IMR-90 (cell line): ENCODE measurements at regions not wholly inside any gene's neighbourhood (a gene's known extent, or its start where the extent isn't known, plus 50 kb on each side); places are given as distances from the start of the nearest gene placed in this dataset.

Experiments used
- ATAC-seq: fragments of 200-7000 bp; cut with Tn5 transposase; 2 replicates; pipeline ENCODE4 v1.9.1; 2020; ENCODE audit warnings: low read depth, mild to moderate bottlenecking, moderate library complexity
- BruUV-seq: library from RNA; stranded (reverse); fragments of 400-500 nt; replicated peaks from 2 replicates; lab custom pipeline; 2021; lab: Mats Ljungman, UMichigan
- CTCF ChIA-PET: fragments of 300-600 bp; formaldehyde crosslinking; extraction: SDS; loops from one replicate; lab custom pipeline; 2021; ENCODE audit warnings: antibody characterized with exemption; lab: Yijun Ruan, JAX
- POLR2A ChIA-PET: fragments of 300-600 bp; sonication (Branson Sonifier 250); formaldehyde crosslinking; loops from one replicate; lab custom pipeline; 2022; ENCODE audit warnings: antibody characterized with exemption; ENCODE audit not compliant: unreplicated experiment; lab: Charles Lee
- DNase-seq: peaks from one replicate; pipeline ENCODE4 v3.0.0; 2013
- H2AFZ ChIP-seq: replicated peaks from 2 replicates; pipeline ENCODE3; 2013; ENCODE audit warnings: low read length, mild to moderate bottlenecking; ENCODE audit not compliant: poor library complexity
- H2AK5ac ChIP-seq: 2 replicates; pipeline ENCODE4 v1.6.1; 2013; ENCODE audit warnings: low read depth, low read length, inconsistent platforms
- H2AK9ac ChIP-seq: replicated peaks from 2 replicates; pipeline ENCODE3; 2013; ENCODE audit warnings: mild to moderate bottlenecking, low read depth, low read length, moderate library complexity; ENCODE audit not compliant: poor library complexity
- H2BK120ac ChIP-seq: 2 replicates; pipeline ENCODE4 v1.6.1; 2013; ENCODE audit warnings: low read depth, low read length, inconsistent platforms
- H2BK15ac ChIP-seq: 3 replicates; pipeline ENCODE4 v1.6.1; 2013; ENCODE audit warnings: low read depth, low read length, inconsistent platforms
- H2BK20ac ChIP-seq: 2 replicates; pipeline ENCODE4 v1.6.1; 2013; ENCODE audit warnings: low read depth, mild to moderate bottlenecking, inconsistent platforms, low read length, moderate library complexity
- H2BK5ac ChIP-seq: 2 replicates; pipeline ENCODE4 v1.6.1; 2013; ENCODE audit warnings: mild to moderate bottlenecking, low read depth, low read length, inconsistent platforms; ENCODE audit not compliant: poor library complexity, severe bottlenecking
- H3K14ac ChIP-seq: replicated peaks from 2 replicates; pipeline ENCODE4 v1.6.1; 2013; ENCODE audit warnings: low read depth, low read length, inconsistent platforms
- H3K18ac ChIP-seq: 2 replicates; pipeline ENCODE4 v1.6.1; 2013; ENCODE audit warnings: low read depth, low read length, control low read depth
- H3K23ac ChIP-seq: 2 replicates; pipeline ENCODE4 v1.6.1; 2013; ENCODE audit warnings: low read depth, low read length, inconsistent platforms
- H3K27ac ChIP-seq: 2 replicates; pipeline ENCODE4 v1.5.1; 2013; ENCODE audit warnings: mild to moderate bottlenecking, control low read depth, low read length; ENCODE audit not compliant: insufficient read depth
- H3K27me3 ChIP-seq: 2 replicates; pipeline ENCODE4 v1.6.1; 2013; ENCODE audit warnings: low read length; ENCODE audit not compliant: control insufficient read depth, insufficient read depth
- H3K36me3 ChIP-seq: 2 replicates; pipeline ENCODE4 v1.6.1; 2013; ENCODE audit warnings: low read length, mixed read lengths; ENCODE audit not compliant: control insufficient read depth, insufficient read depth
- H3K4ac ChIP-seq: 2 replicates; pipeline ENCODE4 v1.6.1; 2013; ENCODE audit warnings: low read depth, low read length, inconsistent platforms
- H3K4me1 ChIP-seq: 2 replicates; pipeline ENCODE4 v1.6.1; 2013; ENCODE audit warnings: low read length, mixed read lengths; ENCODE audit not compliant: control insufficient read depth, insufficient read depth
- H3K4me2 ChIP-seq: 2 replicates; pipeline ENCODE4 v1.6.1; 2013; ENCODE audit warnings: low read depth, mild to moderate bottlenecking, control low read depth, low read length, moderate library complexity
- H3K4me3 ChIP-seq: 2 replicates; pipeline ENCODE4 v1.5.1; 2013; ENCODE audit warnings: low read depth, mild to moderate bottlenecking, control low read depth, low read length, moderate library complexity; ENCODE audit not compliant: insufficient read depth
- H3K56ac ChIP-seq: 2 replicates; pipeline ENCODE4 v1.6.1; 2013; ENCODE audit warnings: low read length, inconsistent platforms; ENCODE audit not compliant: insufficient read depth; ENCODE audit errors: extremely low read depth
- H3K79me1 ChIP-seq, 2 experiments: 2 replicates each; pipeline ENCODE4 v1.6.1; 2013; ENCODE audit warnings: low read length in 2 of 2, inconsistent platforms in 1 of 2, low read depth in 1 of 2
- H3K9ac ChIP-seq: 2 replicates; pipeline ENCODE4 v1.6.1; 2013; ENCODE audit warnings: low read depth, low read length, control low read depth
- H3K9me1 ChIP-seq: 2 replicates; pipeline ENCODE4 v1.6.1; 2013; ENCODE audit warnings: low read length, inconsistent platforms; ENCODE audit not compliant: insufficient read depth
- H3K9me3 ChIP-seq: 2 replicates; pipeline ENCODE4 v1.6.1; 2013; ENCODE audit warnings: low read length; ENCODE audit not compliant: control insufficient read depth, insufficient read depth
- H4K20me1 ChIP-seq: 2 replicates; pipeline ENCODE4 v1.6.1; 2013; ENCODE audit warnings: low read length, inconsistent platforms; ENCODE audit not compliant: insufficient read depth
- H4K5ac ChIP-seq: 2 replicates; pipeline ENCODE4 v1.6.1; 2013; ENCODE audit warnings: mild to moderate bottlenecking, low read depth, low read length, control low read depth
- H4K8ac ChIP-seq, 2 experiments: 2 replicates each; pipeline ENCODE4 v1.6.1; 2013; ENCODE audit warnings: low read depth in 2 of 2, low read length in 2 of 2, control low read depth in 1 of 2, inconsistent platforms in 1 of 2
- H4K91ac ChIP-seq: 2 replicates; pipeline ENCODE4 v1.6.1; 2013; ENCODE audit warnings: low read depth, low read length, inconsistent platforms; ENCODE audit not compliant: insufficient read depth
- CEBPB ChIP-seq: IDR thresholded peaks from 2 replicates; pipeline ENCODE4 v1.6.1; 2012; ENCODE audit warnings: low read depth, low read length, improper control_type of control experiment
- CHD1 ChIP-seq: IDR thresholded peaks from 2 replicates; pipeline ENCODE4 v1.6.1; 2012; ENCODE audit warnings: low read depth, low read length, improper control_type of control experiment
- ELK1 ChIP-seq: fragments of 150-350 bp; IDR thresholded peaks from 2 replicates; pipeline ENCODE4 v1.6.1; 2016; ENCODE audit warnings: low read depth, mild to moderate bottlenecking, low read length, moderate library complexity, borderline replicate concordance
- FOS ChIP-seq: fragments of 150-350 bp; IDR thresholded peaks from 2 replicates; pipeline ENCODE4 v1.6.1; 2016; ENCODE audit warnings: low read depth, low read length
- MAFK ChIP-seq: IDR thresholded peaks from 2 replicates; pipeline ENCODE4 v1.6.1; 2012; ENCODE audit warnings: low read depth, low read length, improper control_type of control experiment
- MXI1 ChIP-seq: IDR thresholded peaks from 2 replicates; pipeline ENCODE4 v1.6.1; 2012; ENCODE audit warnings: low read depth, mild to moderate bottlenecking, low read length, moderate library complexity, borderline replicate concordance
- NFE2L2 ChIP-seq: fragments of 150-350 bp; IDR thresholded peaks from 2 replicates; pipeline ENCODE4 v1.6.1; 2016; ENCODE audit warnings: low read depth, mild to moderate bottlenecking, low read length
- POLR2A ChIP-seq: IDR thresholded peaks from 2 replicates; pipeline ENCODE4 v1.6.1; 2012; ENCODE audit warnings: mild to moderate bottlenecking, low read depth, low read length
- RCOR1 ChIP-seq: IDR thresholded peaks from 2 replicates; pipeline ENCODE4 v1.6.1; 2012; ENCODE audit warnings: mild to moderate bottlenecking, low read length, improper control_type of control experiment; ENCODE audit not compliant: insufficient replicate concordance
- RFX5 ChIP-seq: IDR thresholded peaks from 2 replicates; pipeline ENCODE4 v1.8.0; 2012; ENCODE audit warnings: low read depth, mild to moderate bottlenecking, low read length, moderate library complexity
- SMC3 ChIP-seq: fragments of 150-350 bp; IDR thresholded peaks from 2 replicates; pipeline ENCODE4 v1.6.1; 2016; ENCODE audit warnings: low read depth, mild to moderate bottlenecking, antibody characterized with exemption, low read length, moderate library complexity
- WGBS, 2 experiments: methylation state at CpG; one replicate each; pipeline versions ENCODE4 v1.1.5 to v1.1.7; 2013; ENCODE audit warnings: missing lambda C conversion rate in 2 of 2; ENCODE audit not compliant: insufficient read length in 1 of 2; ENCODE audit errors: extremely low coverage in 2 of 2; 5-methylcytosine and 5-hydroxymethylcytosine counted together
- dilution Hi-C: fragments of 300-500 bp; cut with HindIII; formaldehyde crosslinking; loops from one replicate; pipeline ENCODE4 v1.14.3; 2018; ENCODE audit warnings: low sequenced_read_pairs; ENCODE audit not compliant: unreplicated experiment
- in situ Hi-C: fragments of 300-500 bp; cut with MboI; formaldehyde crosslinking; loops from 3 replicates; pipeline ENCODE4 v1.14.3; 2019; ENCODE audit warnings: low sequenced_read_pairs, inconsistent platforms, mixed read lengths
- intact Hi-C: fragments of 100-400 bp; cut with micrococcal nuclease; formaldehyde crosslinking; loops from 2 replicates; pipeline ENCODE4 v1.10.0; 2022
- TF ChIP-seq, protein P1 (sequence below): fragments of 150-350 bp; IDR thresholded peaks from 2 replicates; pipeline ENCODE4 v1.6.1; 2017; ENCODE audit warnings: mild to moderate bottlenecking, antibody characterized with exemption, low read length, low read depth
- TF ChIP-seq, protein P2 (sequence below): conservative IDR thresholded peaks from 2 replicates; pipeline ENCODE4 v1.5.1; 2012; ENCODE audit warnings: mild to moderate bottlenecking, low read depth, low read length, improper control_type of control experiment

- ATAC-seq (no peak), DNase-seq (no peak)
- H3K23ac ChIP-seq, result no peak overlapping the region
- no peaks in the 10 kb centered on the region; the same call in 1 of the 2 replicates for H3K9me3 ChIP-seq
- no peak overlapping the region for H4K5ac ChIP-seq
- no peaks in the 10 kb centered on the region for H3K36me3 ChIP-seq
- no CpG with 5 or more reads among the region's 1 CpG for WGBS, 2 experiments
- H3K56ac ChIP-seq, result no peak overlapping the region
- H2BK15ac ChIP-seq, result no peak overlapping the region
- CTCF ChIA-PET, result no interaction called here
- H3K4me1 ChIP-seq, result peaks cover 2% of the 10 kb centered on the region; the same call in 1 of the 2 replicates
- POLR2A ChIA-PET, result no interaction called here
- dilution Hi-C loops (no loop called here), intact Hi-C loops (no loop called here), in situ Hi-C loops (no loop called here)
- no peak overlapping the region for H3K18ac ChIP-seq
- no peak overlapping the region for H3K14ac ChIP-seq
- no peak overlapping the region for H2BK5ac ChIP-seq
- H2BK20ac ChIP-seq, result no peak overlapping the region
- no peak overlapping the region for H3K4me2 ChIP-seq
- H4K91ac ChIP-seq, result no peak overlapping the region
- no peak overlapping the region for H3K4me3 ChIP-seq
- H2AK5ac ChIP-seq, result no peak overlapping the region
- no peak overlapping the region for H3K27ac ChIP-seq
- H3K79me1 ChIP-seq, result no peaks in the 10 kb centered on the region
- BruUV-seq, result no TSS peak
- H4K20me1 ChIP-seq, result no peaks in the 10 kb centered on the region
- TF ChIP-seq RCOR1 (no peak), NFE2L2 (no peak), CHD1 (no peak), ELK1 (no peak), RFX5 (no peak), MAFK (no peak), POLR2A (no peak), FOS (no peak), MXI1 (no peak), SMC3 (no peak), CEBPB (no peak)
- TF ChIP-seq, protein P1, sequence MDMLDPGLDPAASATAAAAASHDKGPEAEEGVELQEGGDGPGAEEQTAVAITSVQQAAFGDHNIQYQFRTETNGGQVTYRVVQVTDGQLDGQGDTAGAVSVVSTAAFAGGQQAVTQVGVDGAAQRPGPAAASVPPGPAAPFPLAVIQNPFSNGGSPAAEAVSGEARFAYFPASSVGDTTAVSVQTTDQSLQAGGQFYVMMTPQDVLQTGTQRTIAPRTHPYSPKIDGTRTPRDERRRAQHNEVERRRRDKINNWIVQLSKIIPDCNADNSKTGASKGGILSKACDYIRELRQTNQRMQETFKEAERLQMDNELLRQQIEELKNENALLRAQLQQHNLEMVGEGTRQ, result no peak
- TF ChIP-seq, protein P2, sequence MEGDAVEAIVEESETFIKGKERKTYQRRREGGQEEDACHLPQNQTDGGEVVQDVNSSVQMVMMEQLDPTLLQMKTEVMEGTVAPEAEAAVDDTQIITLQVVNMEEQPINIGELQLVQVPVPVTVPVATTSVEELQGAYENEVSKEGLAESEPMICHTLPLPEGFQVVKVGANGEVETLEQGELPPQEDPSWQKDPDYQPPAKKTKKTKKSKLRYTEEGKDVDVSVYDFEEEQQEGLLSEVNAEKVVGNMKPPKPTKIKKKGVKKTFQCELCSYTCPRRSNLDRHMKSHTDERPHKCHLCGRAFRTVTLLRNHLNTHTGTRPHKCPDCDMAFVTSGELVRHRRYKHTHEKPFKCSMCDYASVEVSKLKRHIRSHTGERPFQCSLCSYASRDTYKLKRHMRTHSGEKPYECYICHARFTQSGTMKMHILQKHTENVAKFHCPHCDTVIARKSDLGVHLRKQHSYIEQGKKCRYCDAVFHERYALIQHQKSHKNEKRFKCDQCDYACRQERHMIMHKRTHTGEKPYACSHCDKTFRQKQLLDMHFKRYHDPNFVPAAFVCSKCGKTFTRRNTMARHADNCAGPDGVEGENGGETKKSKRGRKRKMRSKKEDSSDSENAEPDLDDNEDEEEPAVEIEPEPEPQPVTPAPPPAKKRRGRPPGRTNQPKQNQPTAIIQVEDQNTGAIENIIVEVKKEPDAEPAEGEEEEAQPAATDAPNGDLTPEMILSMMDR, result no peak
- no peak overlapping the region for H2BK120ac ChIP-seq
- no peak overlapping the region for H3K4ac ChIP-seq
- H3K27me3 ChIP-seq, result no peaks in the 10 kb centered on the region; the same call in 1 of the 2 replicates
- no peak overlapping the region for H4K8ac ChIP-seq
- H2AK9ac ChIP-seq, result no peak overlapping the region
- H3K9ac ChIP-seq, result no peak overlapping the region
- H3K9me1 ChIP-seq, result no peaks in the 10 kb centered on the region
- no peak overlapping the region for H2AFZ ChIP-seq
Observed at GRCh38 chr6:105458551-105458950, 55.7 kb upstream of the PREP start.
